Ammon's horn (tissue), 1 donor: ENCODE measurements at regions not wholly inside any gene's neighbourhood (a gene's known extent, or its start where the extent isn't known, plus 50 kb on each side); places are given as distances from the start of the nearest gene placed in this dataset.
"Not testable (repeated sequence)": the region's sequence is repeated elsewhere in the genome, so short reads cannot be mapped to it uniquely, and the experiment has no call there.

Experiments used
- DNase-seq: peaks from one replicate; pipeline ENCODE4 v3.0.0-alpha.2; 2016; ENCODE audit warnings: low spot score

GRCh38 chr13:44664308-44664707, 88.2 kb upstream of the TSC22D1 start:
- no peak for DNase-seq

GRCh38 chr13:44662515-44662914, 86.4 kb upstream of the TSC22D1 start:
- DNase-seq: no peak

GRCh38 chr13:44661936-44662335, 85.8 kb upstream of the TSC22D1 start:
- no peak for DNase-seq

GRCh38 chr13:44660050-44660449, 83.9 kb upstream of the TSC22D1 start:
- no peak for DNase-seq

DNA sequence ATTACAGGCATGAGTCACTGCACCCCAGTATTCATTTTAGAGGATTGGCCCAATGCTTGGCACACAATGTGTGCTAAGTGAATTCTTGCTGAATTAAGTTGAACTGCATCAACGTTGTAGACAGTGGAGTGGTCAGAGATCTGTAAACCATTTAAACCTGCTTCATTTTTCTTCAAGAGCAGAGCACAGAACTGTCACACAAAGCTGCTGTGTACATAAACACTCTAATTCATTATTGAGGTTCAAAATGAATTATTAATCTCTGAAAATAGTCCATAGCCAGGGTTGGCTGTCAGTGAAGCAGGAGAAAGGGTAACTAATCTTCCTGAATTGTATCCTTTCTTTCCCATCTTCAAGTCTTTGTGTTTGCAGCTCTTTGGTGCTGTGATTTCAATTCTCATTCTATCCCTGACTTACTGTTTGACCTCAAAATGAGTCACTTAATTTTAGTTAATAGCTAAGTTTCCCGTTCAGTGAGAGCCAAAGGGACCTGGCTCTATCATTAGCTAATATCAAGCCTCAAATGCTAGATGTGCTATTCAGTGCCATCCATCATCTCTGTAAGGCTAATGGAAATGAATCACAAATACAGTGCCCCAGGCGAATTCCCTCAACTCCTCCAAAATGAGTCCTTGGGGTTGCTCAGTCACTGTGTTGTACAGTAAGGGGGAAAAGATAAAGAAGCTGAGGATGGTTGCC, 77.0 kb upstream of the TSC22D1 start:
- no peak for DNase-seq

- no peak for DNase-seq
Measured at GRCh38 chr13:44652168-44652567, 76.0 kb upstream of the TSC22D1 start.

- DNase-seq: no peak
Measured at GRCh38 chr13:44651724-44652123, 75.6 kb upstream of the TSC22D1 start.

- DNase-seq: no peak
Measured at GRCh38 chr13:44651209-44651608, 75.1 kb upstream of the TSC22D1 start.

GRCh38 chr13:44649834-44650233, 73.7 kb upstream of the TSC22D1 start:
- DNase-seq: no peak

DNA sequence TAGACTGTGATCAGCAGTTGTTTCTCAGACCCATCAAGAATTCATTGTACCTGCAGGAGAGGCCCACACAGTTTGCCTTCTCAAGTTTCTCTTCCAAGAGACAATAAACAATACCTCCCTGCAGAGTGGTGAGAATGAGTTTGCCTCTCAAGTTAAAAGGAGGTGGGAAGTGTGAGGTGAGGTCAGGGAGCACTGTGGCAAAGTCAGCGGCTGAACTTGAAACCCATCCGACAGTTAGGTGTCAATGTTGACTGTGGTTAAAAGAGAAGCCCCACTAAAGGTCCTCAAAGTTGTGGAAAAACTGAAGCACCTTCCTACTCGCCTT, 72.9 kb upstream of the TSC22D1 start:
- no peak for DNase-seq

GRCh38 chr13:44648392-44649103, 72.4 kb upstream of the TSC22D1 start:
- no peak for DNase-seq

DNA sequence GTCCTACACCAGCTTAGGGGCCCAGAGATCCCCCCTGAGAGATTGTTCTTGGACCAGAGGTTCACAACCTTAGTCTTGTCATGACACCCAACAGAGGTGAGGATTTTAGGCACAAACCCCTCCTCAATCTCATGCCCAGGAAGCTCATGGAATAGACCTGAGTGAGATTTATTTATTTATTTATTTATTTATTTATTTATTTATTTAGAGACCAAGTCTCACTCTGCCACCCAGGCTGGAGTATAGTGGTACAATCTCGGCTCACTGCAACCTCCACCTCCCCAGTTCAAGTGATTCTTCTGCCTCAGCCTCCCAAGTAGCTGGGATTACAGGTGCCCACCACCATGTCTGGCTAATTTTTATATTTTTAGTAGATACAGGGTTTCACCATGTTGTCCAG, 71.4 kb upstream of the TSC22D1 start:
- not testable (repeated sequence) for DNase-seq

GRCh38 chr13:44646044-44646443, 69.9 kb upstream of the TSC22D1 start:
- no peak for DNase-seq

GRCh38 chr13:44643256-44643655, 67.1 kb upstream of the TSC22D1 start:
- DNase-seq: no peak

- no peak for DNase-seq
Measured at GRCh38 chr13:44637581-44637980, 61.5 kb upstream of the TSC22D1 start.

GRCh38 chr13:44629465-44630183, 53.5 kb upstream of the TSC22D1 start:
- no peak for DNase-seq

DNA sequence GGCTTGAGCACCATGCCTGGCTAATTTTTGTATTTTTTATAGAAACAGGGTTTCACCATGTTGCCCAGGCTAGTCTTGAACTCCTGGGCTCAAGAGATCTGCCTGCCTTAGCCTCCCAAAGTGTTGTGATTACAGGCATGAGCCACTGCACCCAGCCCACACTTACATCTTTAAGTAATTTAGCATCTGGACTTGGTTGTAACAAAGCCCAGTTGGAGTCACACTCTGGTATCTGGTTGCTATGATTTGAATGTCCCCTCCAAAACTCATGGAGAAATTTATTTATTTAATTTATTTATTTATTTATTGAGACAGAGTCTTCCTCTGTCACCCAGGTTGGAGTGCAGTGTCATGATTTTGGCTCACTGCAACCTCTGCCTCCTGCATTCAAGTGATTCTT, 52.7 kb upstream of the TSC22D1 start:
- DNase-seq: not testable (repeated sequence)

DNA sequence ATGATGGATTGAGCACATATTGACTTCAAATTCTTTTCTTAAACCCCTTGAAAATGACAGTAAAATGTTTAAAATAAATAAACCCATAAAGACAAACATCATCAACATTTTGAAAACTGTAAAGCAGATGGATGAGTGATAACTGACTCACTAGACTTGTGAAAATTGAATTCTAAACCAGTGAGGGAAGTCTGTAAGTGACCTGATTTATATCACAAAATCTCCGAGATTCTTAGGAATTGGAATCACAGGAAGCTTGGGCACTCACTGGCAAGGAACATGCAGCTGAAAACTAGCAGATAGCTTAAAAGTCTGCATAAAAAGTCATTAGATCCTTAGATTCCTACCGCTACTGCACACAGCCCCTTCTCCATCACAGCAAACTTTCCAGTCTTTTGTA, 51.3 kb upstream of the TSC22D1 start:
- DNase-seq: no peak

DNA sequence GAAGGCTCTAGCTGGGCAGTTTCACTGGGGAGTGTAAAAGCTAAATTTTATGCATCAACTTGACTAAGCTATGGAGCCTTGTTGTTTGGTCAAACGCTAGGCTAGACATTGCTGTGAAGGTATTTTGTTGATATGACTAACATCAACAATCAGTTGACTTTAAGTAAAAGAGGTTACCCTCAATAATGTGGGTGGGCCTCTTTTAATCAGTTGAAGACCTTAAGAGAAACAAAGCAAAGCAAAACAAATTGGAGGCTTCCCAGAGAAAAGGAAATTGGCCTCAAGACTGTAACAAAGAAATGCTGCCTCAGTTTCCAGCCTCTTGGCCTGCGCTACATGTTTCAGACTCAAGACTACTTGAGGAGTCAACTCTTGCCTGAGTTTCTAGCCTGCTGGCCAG, 50.0 kb upstream of the TSC22D1 start:
- DNase-seq: no peak
